Mesothelial cell of epicardium (in vitro differentiated cells): ENCODE measurements at regions not wholly inside any gene's neighbourhood (a gene's known extent, or its start where the extent isn't known, plus 50 kb on each side); places are given as distances from the start of the nearest gene placed in this dataset.

Experiments used
- DNase-seq, 2 experiments: peaks; one replicate each; pipeline ENCODE4 v3.0.0; 2021; ENCODE audit warnings: low spot score in 2 of 2; ENCODE audit not compliant: unreplicated experiment in 2 of 2
- H3K27ac Mint-ChIP-seq: 2 replicates; pipeline ENCODE4 v1.8.0; 2021; ENCODE audit warnings: mixed read lengths
- H3K27me3 Mint-ChIP-seq: 2 replicates; pipeline ENCODE4 v1.8.0; 2021; ENCODE audit warnings: low read depth, mixed read lengths
- H3K36me3 Mint-ChIP-seq: 2 replicates; pipeline ENCODE4 v1.8.0; 2021; ENCODE audit warnings: mixed read lengths
- H3K4me1 Mint-ChIP-seq: 2 replicates; pipeline ENCODE4 v1.8.0; 2021; ENCODE audit warnings: mixed read lengths
- H3K4me3 Mint-ChIP-seq: 2 replicates; pipeline ENCODE4 v1.8.0; 2021; ENCODE audit warnings: mild to moderate bottlenecking, moderate library complexity, mixed read lengths
- H3K9me3 Mint-ChIP-seq: 2 replicates; pipeline ENCODE4 v1.8.0; 2021; ENCODE audit warnings: mixed read lengths
- CTCF ChIP-seq: fragments of 200-600 bp; sonication (generic); IDR thresholded peaks from one replicate; pipeline ENCODE4 v1.5.0; 2021; ENCODE audit warnings: antibody characterized with exemption; ENCODE audit not compliant: unreplicated experiment

GRCh38 chr10:121681997-121682687, 83.9 kb upstream of the FGFR2 start:
- H3K9me3 Mint-ChIP-seq: peaks cover 20% of the 10 kb centered on the region
- no peak for TF ChIP-seq CTCF
- H3K4me1 Mint-ChIP-seq: peaks cover 19% of the 10 kb centered on the region
- H3K4me3 Mint-ChIP-seq: no peak overlapping the region
- peaks cover 7% of the 10 kb centered on the region for H3K27me3 Mint-ChIP-seq
- DNase-seq: no peak
- H3K36me3 Mint-ChIP-seq: peaks cover 2% of the 10 kb centered on the region
- H3K27ac Mint-ChIP-seq: no peak overlapping the region

GRCh38 chr10:121680879-121681655, 82.8 kb upstream of the FGFR2 start:
- Mint-ChIP-seq H3K4me3 (no peak overlapping the region), H3K36me3 (peaks cover 2% of the 10 kb centered on the region)
- no peak for DNase-seq

GRCh38 chr10:121679916-121680315, 81.7 kb upstream of the FGFR2 start:
- H3K27me3 Mint-ChIP-seq: no peaks in the 10 kb centered on the region
- DNase-seq: no peak
- H3K4me3 Mint-ChIP-seq: no peak overlapping the region
- H3K36me3 Mint-ChIP-seq: peaks cover 2% of the 10 kb centered on the region
- H3K27ac Mint-ChIP-seq: no peak overlapping the region
- H3K9me3 Mint-ChIP-seq: peaks cover 23% of the 10 kb centered on the region
- TF ChIP-seq CTCF: no peak
- H3K4me1 Mint-ChIP-seq: peaks cover 19% of the 10 kb centered on the region

More at GRCh38 chr10:121680879-121681655, 82.8 kb upstream of the FGFR2 start:
- peaks cover 3% of the 10 kb centered on the region for H3K27me3 Mint-ChIP-seq
- peaks cover 19% of the 10 kb centered on the region for H3K4me1 Mint-ChIP-seq
- no peak for TF ChIP-seq CTCF
- peak overlapping the region; percentile 59 for H3K27ac Mint-ChIP-seq
- H3K9me3 Mint-ChIP-seq: peaks cover 20% of the 10 kb centered on the region

GRCh38 chr10:121678631-121679174, 80.5 kb upstream of the FGFR2 start:
- H3K9me3 Mint-ChIP-seq: peaks cover 25% of the 10 kb centered on the region
- no peak for TF ChIP-seq CTCF

GRCh38 chr10:121677880-121678279, 79.6 kb upstream of the FGFR2 start:
- Mint-ChIP-seq H3K27ac (no peak overlapping the region), H3K4me1 (peaks cover 19% of the 10 kb centered on the region)

More at GRCh38 chr10:121678631-121679174, 80.5 kb upstream of the FGFR2 start:
- Mint-ChIP-seq H3K4me1 (peaks cover 19% of the 10 kb centered on the region), H3K36me3 (peaks cover 2% of the 10 kb centered on the region), H3K27me3 (no peaks in the 10 kb centered on the region), H3K27ac (no peak overlapping the region), H3K4me3 (no peak overlapping the region)
- no peak for DNase-seq

More at GRCh38 chr10:121677880-121678279, 79.6 kb upstream of the FGFR2 start:
- H3K4me3 Mint-ChIP-seq: no peak overlapping the region
- peaks cover 2% of the 10 kb centered on the region for H3K36me3 Mint-ChIP-seq
- H3K27me3 Mint-ChIP-seq: no peaks in the 10 kb centered on the region
- DNase-seq: no peak
- TF ChIP-seq CTCF: no peak
- peaks cover 25% of the 10 kb centered on the region for H3K9me3 Mint-ChIP-seq
